MM.1S (cell line): ENCODE measurements at regions not wholly inside any gene's neighbourhood (a gene's known extent, or its start where the extent isn't known, plus 50 kb on each side); places are given as distances from the start of the nearest gene placed in this dataset.

Experiments
- EZH2 ChIP-seq: fragments of 300-600 bp; sonication (generic); optimal IDR thresholded peaks from 2 replicates; pipeline ENCODE3; 2017; ENCODE audit warnings: low read depth, mild to moderate bottlenecking, antibody characterized with exemption, low read length, mixed read lengths
- TF ChIP-seq, protein P1 (sequence below): fragments of 300-600 bp; sonication (generic); IDR thresholded peaks from 2 replicates; pipeline ENCODE4 v1.5.1; 2016; ENCODE audit warnings: antibody characterized with exemption, low read length, mixed read lengths

- TF ChIP-seq, protein P1, sequence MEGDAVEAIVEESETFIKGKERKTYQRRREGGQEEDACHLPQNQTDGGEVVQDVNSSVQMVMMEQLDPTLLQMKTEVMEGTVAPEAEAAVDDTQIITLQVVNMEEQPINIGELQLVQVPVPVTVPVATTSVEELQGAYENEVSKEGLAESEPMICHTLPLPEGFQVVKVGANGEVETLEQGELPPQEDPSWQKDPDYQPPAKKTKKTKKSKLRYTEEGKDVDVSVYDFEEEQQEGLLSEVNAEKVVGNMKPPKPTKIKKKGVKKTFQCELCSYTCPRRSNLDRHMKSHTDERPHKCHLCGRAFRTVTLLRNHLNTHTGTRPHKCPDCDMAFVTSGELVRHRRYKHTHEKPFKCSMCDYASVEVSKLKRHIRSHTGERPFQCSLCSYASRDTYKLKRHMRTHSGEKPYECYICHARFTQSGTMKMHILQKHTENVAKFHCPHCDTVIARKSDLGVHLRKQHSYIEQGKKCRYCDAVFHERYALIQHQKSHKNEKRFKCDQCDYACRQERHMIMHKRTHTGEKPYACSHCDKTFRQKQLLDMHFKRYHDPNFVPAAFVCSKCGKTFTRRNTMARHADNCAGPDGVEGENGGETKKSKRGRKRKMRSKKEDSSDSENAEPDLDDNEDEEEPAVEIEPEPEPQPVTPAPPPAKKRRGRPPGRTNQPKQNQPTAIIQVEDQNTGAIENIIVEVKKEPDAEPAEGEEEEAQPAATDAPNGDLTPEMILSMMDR = no peak
- TF ChIP-seq EZH2 = no peak
Observed at GRCh38 chr2:136492901-136493300, 272.4 kb upstream of the THSD7B start.
